CD14-positive monocyte (primary cell): ENCODE measurements at regions not wholly inside any gene's neighbourhood (a gene's known extent, or its start where the extent isn't known, plus 50 kb on each side); places are given as distances from the start of the nearest gene placed in this dataset.

ENCODE experiments used
- DNase-seq, 3 donors: peaks; one replicate each; pipeline ENCODE4 v3.0.0-alpha.2; 2011 to 2022
- H2AFZ ChIP-seq: 2 replicates; pipeline ENCODE4 v1.6.0; 2012; ENCODE audit warnings: mild to moderate bottlenecking, low read depth, low read length, inconsistent platforms; ENCODE audit not compliant: insufficient read depth, poor library complexity, severe bottlenecking
- H3K27ac ChIP-seq, 2 donors: 1 replicate in 1 of 2; 2 replicates in 1 of 2; pipeline ENCODE4 v1.5.1; 2012 to 2013; ENCODE audit warnings: low read length in 2 of 2, control low read depth in 1 of 2, inconsistent platforms in 1 of 2, low read depth in 1 of 2, mild to moderate bottlenecking in 1 of 2
- H3K27me3 ChIP-seq, 2 donors: one replicate each; pipeline versions ENCODE4 v1.6.0 to v1.6.1; 2011 to 2013; ENCODE audit warnings: low read length in 2 of 2; ENCODE audit not compliant: control insufficient read depth in 2 of 2, insufficient read depth in 2 of 2
- H3K36me3 ChIP-seq, 2 donors: replicated peaks in 1 of 2; 1 replicate in 1 of 2; 2 replicates in 1 of 2; pipeline versions ENCODE4 v1.5.1 to v1.6.1; 2012 to 2013; ENCODE audit warnings: low read length in 2 of 2, control low read depth in 1 of 2, inconsistent platforms in 1 of 2, mild to moderate bottlenecking in 1 of 2; ENCODE audit not compliant: insufficient read depth in 2 of 2, control insufficient read depth in 1 of 2
- H3K4me1 ChIP-seq, 2 donors: 1 replicate in 1 of 2; 2 replicates in 1 of 2; pipeline versions ENCODE4 v1.5.1 to v1.6.1; 2012 to 2013; ENCODE audit warnings: low read length in 2 of 2, control low read depth in 1 of 2, inconsistent platforms in 1 of 2, mild to moderate bottlenecking in 1 of 2, moderate library complexity in 1 of 2; ENCODE audit not compliant: insufficient read depth in 2 of 2, control insufficient read depth in 1 of 2
- H3K4me2 ChIP-seq: replicated peaks from 2 replicates; pipeline ENCODE3; 2012; ENCODE audit warnings: low read length, moderate library complexity, mild to moderate bottlenecking; ENCODE audit not compliant: poor library complexity, severe bottlenecking; ENCODE audit errors: extremely low read depth
- H3K4me3 ChIP-seq, 3 experiments: fragments of 200-600 bp in 1 of 3; sonication (generic) in 1 of 3; replicated peaks in 1 of 3; 1 replicate in 2 of 3; 2 replicates in 1 of 3; pipeline ENCODE4 v1.5.1; 2011 to 2013; ENCODE audit warnings: low read length in 3 of 3, mild to moderate bottlenecking in 3 of 3, control low read depth in 2 of 3, low read depth in 2 of 3, inconsistent platforms in 1 of 3, moderate library complexity in 1 of 3
- H3K79me2 ChIP-seq: 2 replicates; pipeline ENCODE4 v1.6.0; 2012; ENCODE audit warnings: mild to moderate bottlenecking, control low read depth, inconsistent platforms, low read length, moderate library complexity; ENCODE audit not compliant: insufficient read depth
- H3K9ac ChIP-seq: 2 replicates; pipeline ENCODE4 v1.6.0; 2017; ENCODE audit warnings: low read length, mild to moderate bottlenecking; ENCODE audit not compliant: insufficient read depth, poor library complexity, severe bottlenecking
- H3K9me3 ChIP-seq, 2 donors: replicated peaks in 1 of 2; 1 replicate in 1 of 2; 2 replicates in 1 of 2; pipeline versions ENCODE4 v1.5.1 to v1.6.1; 2012 to 2013; ENCODE audit warnings: low read length in 2 of 2, control low read depth in 1 of 2; ENCODE audit not compliant: control insufficient read depth in 1 of 2, insufficient read depth in 1 of 2
- H4K20me1 ChIP-seq: 2 replicates; pipeline ENCODE4 v1.6.0; 2012; ENCODE audit warnings: mild to moderate bottlenecking, low read length, control low read depth, moderate library complexity; ENCODE audit not compliant: insufficient read depth
- H3K27ac Mint-ChIP-seq, 7 donors: one replicate each; pipeline ENCODE4 v1.8.0; 2020; ENCODE audit warnings: mild to moderate bottlenecking in 7 of 7, mixed read lengths in 7 of 7, moderate library complexity in 6 of 7, inconsistent platforms in 2 of 7
- H3K27me3 Mint-ChIP-seq, 3 donors: one replicate each; pipeline ENCODE4 v1.8.0; 2021 to 2022; ENCODE audit warnings: low read depth in 3 of 3, mild to moderate bottlenecking in 3 of 3, mixed read lengths in 3 of 3, moderate library complexity in 3 of 3, inconsistent platforms in 1 of 3
- H3K36me3 Mint-ChIP-seq, 2 donors: one replicate each; pipeline ENCODE4 v1.8.0; 2020; ENCODE audit warnings: mixed read lengths in 2 of 2, inconsistent platforms in 1 of 2, mild to moderate bottlenecking in 1 of 2
- H3K4me1 Mint-ChIP-seq: one replicate; pipeline ENCODE4 v1.8.0; 2020; ENCODE audit warnings: mild to moderate bottlenecking, mixed read lengths
- H3K4me3 Mint-ChIP-seq, 2 donors: one replicate each; pipeline ENCODE4 v1.8.0; 2020; ENCODE audit warnings: mild to moderate bottlenecking in 2 of 2, mixed read lengths in 2 of 2, moderate library complexity in 1 of 2
- H3K9me3 Mint-ChIP-seq, 7 donors: one replicate each; pipeline ENCODE4 v1.8.0; 2020 to 2022; ENCODE audit warnings: mixed read lengths in 7 of 7, mild to moderate bottlenecking in 6 of 7, moderate library complexity in 6 of 7, inconsistent platforms in 2 of 7
- WGBS: methylation state at CpG from one replicate; pipeline ENCODE4 v1.1.5; 2013; ENCODE audit warnings: missing lambda C conversion rate; ENCODE audit not compliant: insufficient coverage; 5-methylcytosine and 5-hydroxymethylcytosine counted together
- intact Hi-C, 2 donors: fragments of 100-400 bp; cut with micrococcal nuclease; formaldehyde crosslinking; loops; one replicate each; pipeline versions ENCODE4 v1.15.0 to v1.15.1; 2023
- TF ChIP-seq, protein P1 (sequence below): fragments of 200-600 bp; IDR thresholded peaks from one replicate; pipeline ENCODE4 v1.8.0; 2022; ENCODE audit warnings: antibody characterized with exemption, mild to moderate bottlenecking

DNA sequence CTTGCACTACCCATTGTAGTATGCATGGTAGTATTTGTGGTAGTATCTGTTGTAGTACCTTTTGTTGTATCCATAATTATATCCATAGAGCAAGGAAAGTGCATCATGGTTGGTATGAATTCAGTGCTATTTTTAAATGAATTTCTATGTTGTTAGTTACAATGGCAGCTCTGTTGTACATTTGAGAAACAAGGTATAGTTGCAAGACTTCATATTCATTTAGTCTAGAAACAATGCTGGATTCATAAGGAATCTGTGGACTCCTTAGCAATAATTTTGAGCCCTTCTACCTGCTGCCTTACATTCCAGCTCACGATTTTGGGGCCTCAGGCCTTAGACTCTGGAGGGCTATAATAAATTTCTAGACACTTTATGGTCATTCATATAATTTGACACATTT, 141.8 kb downstream of the FAM43A start:
- no peaks in the 10 kb centered on the region for H3K9me3 ChIP-seq
- H3K4me1 ChIP-seq, result no peaks in the 10 kb centered on the region
- Mint-ChIP-seq H3K4me1 (peaks cover 8% of the 10 kb centered on the region), H3K27ac (no peak overlapping the region), H3K9me3 (peaks cover 0 to 5% (median 0%) of the 10 kb centered on the region in 7 donors), H3K27me3 (no peaks in the 10 kb centered on the region), H3K4me3 (no peak overlapping the region), H3K36me3 (no peaks in the 10 kb centered on the region)
- no CpG with 5 or more reads among the region's 1 CpG for WGBS
- TF ChIP-seq, protein P1, sequence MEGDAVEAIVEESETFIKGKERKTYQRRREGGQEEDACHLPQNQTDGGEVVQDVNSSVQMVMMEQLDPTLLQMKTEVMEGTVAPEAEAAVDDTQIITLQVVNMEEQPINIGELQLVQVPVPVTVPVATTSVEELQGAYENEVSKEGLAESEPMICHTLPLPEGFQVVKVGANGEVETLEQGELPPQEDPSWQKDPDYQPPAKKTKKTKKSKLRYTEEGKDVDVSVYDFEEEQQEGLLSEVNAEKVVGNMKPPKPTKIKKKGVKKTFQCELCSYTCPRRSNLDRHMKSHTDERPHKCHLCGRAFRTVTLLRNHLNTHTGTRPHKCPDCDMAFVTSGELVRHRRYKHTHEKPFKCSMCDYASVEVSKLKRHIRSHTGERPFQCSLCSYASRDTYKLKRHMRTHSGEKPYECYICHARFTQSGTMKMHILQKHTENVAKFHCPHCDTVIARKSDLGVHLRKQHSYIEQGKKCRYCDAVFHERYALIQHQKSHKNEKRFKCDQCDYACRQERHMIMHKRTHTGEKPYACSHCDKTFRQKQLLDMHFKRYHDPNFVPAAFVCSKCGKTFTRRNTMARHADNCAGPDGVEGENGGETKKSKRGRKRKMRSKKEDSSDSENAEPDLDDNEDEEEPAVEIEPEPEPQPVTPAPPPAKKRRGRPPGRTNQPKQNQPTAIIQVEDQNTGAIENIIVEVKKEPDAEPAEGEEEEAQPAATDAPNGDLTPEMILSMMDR, result no peak
- H3K4me3 ChIP-seq, result no peak overlapping the region
- no peak for DNase-seq
- intact Hi-C loops, result no loop called here
- no peak overlapping the region for H2AFZ ChIP-seq
- no peaks in the 10 kb centered on the region for H3K27me3 ChIP-seq
- H3K79me2 ChIP-seq, result no peaks in the 10 kb centered on the region
- no peaks in the 10 kb centered on the region for H4K20me1 ChIP-seq
- H3K9ac ChIP-seq, result no peak overlapping the region
- no peak overlapping the region for H3K27ac ChIP-seq
- no peak overlapping the region for H3K4me2 ChIP-seq
- no peaks in the 10 kb centered on the region for H3K36me3 ChIP-seq

DNA sequence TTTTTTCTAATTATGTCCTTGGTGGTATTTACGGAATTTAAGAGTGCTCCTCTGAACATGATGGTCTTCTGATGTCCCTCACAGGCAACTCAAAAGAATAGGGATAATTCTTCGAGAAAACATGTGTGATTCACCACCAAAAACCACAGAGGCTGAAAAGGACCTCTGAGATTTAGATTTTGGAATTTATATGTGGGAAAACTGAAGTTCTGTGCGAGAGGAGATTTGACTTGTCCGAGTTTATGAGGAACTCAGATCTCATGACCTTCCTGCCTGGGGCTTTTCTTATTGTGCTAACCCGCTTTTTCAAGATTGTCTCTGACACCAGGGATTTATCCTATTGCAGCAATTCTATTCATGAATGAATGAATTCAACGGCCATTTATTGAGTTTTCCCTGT, 142.4 kb downstream of the FAM43A start:
- Histone ChIP-seq H2AFZ (no peak overlapping the region), H3K9me3 (no peaks in the 10 kb centered on the region), H4K20me1 (no peaks in the 10 kb centered on the region), H3K27me3 (no peaks in the 10 kb centered on the region), H3K9ac (no peak overlapping the region), H3K27ac (no peak overlapping the region), H3K4me3 (no peak overlapping the region), H3K79me2 (no peaks in the 10 kb centered on the region), H3K4me1 (no peaks in the 10 kb centered on the region), H3K36me3 (no peaks in the 10 kb centered on the region), H3K4me2 (no peak overlapping the region)
- DNase-seq, result no peak
- Mint-ChIP-seq H3K4me1 (peaks cover 8% of the 10 kb centered on the region), H3K27me3 (no peaks in the 10 kb centered on the region), H3K4me3 (no peak overlapping the region), H3K9me3 (peaks cover 0 to 5% (median 0%) of the 10 kb centered on the region in 7 donors), H3K36me3 (no peaks in the 10 kb centered on the region), H3K27ac (no peak overlapping the region)
- TF ChIP-seq, protein P1, result no peak
- 57% methylated on average over 2 of the region's 6 CpGs for WGBS
- intact Hi-C loops, result no loop called here
